ENCODE measurements at regions not wholly inside any gene's neighbourhood (a gene's known extent, or its start where the extent isn't known, plus 50 kb on each side); places are given as distances from the start of the nearest gene placed in this dataset.
A peak's percentile ranks its signal among the peaks of the same experiment; 100 is the strongest.

DNA sequence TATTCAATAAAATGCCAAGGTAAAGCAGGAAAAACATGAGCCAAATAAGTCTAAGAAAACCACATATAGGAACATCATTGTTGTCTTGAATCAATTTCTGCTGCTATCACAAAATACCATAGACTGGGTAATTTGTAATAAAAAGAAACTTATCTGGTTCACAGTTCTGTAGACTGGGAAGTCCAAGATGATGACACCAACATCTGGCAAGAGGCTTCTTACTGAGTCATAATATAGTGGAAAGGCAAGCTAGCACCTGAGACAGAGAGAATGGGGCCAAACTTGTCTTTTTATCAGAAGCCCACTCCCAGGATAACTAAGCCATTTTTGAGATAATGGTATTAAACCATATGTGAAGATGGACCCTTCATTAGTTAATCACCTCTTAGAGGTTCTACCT is 975.9 kb downstream of the FLRT2 start:
- no peaks in the 10 kb centered on the region for H3K27me3 ChIP-seq (ENCODE audit: control insufficient read depth, insufficient read depth, low read length)
- no peak for TF ChIP-seq CTCF (IDR thresholded peaks at IDR 0.05)

DNA sequence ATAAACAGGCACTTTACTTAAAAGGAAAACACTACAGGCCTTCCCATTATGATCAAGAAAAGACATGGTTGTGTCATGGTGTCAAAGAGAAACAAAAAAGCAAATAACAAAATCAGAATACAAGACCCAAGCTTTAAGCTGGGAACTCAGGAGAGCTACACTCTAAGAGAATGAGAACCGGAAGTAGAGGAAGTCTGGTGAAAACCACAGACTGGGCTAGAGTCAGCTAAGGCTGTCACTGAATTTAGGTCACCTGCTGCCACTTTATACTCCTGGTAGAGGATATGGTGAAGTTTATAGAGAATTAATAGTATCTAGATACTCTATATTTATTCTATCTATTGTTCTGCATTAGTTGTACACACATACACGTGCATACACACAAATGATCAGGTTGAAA is 971.7 kb downstream of the FLRT2 start:
- DNase-seq (peak in 1 of 2 donors; percentile 32), ATAC-seq (peak; percentile 59 to 88 (median 76))
- Histone ChIP-seq H3K27ac (ENCODE audit: low read length) (no peak overlapping the region), H3K4me1 (ENCODE audit: control insufficient read depth, insufficient read depth, low read length) (no peaks in the 10 kb centered on the region), H3K27me3 (ENCODE audit: control insufficient read depth, insufficient read depth, low read length) (no peaks in the 10 kb centered on the region), H3K4me3 (ENCODE audit: low read length) (no peak overlapping the region), H3K9me3 (ENCODE audit: control insufficient read depth, insufficient read depth, low read length) (no peaks in the 10 kb centered on the region), H3K36me3 (ENCODE audit: control insufficient read depth, insufficient read depth, low read length) (no peaks in the 10 kb centered on the region)
- intact Hi-C loops (cut with micrococcal nuclease): no loop called here
- TF ChIP-seq CTCF (IDR thresholded peaks at IDR 0.05): no peak
- Mint-ChIP-seq H3K4me1 (peaks cover 24 to 26% of the 10 kb centered on the region in 2 donors), H3K27me3 (ENCODE audit: low read depth in 2 of 2) (no peaks in the 10 kb centered on the region), H3K4me3 (peak overlapping the region; percentile 65), H3K9me3 (no peaks in the 10 kb centered on the region), H3K36me3 (no peaks in the 10 kb centered on the region), H3K27ac (peak overlapping the region; percentile 7 to 59)
- WGBS (ENCODE audit: insufficient coverage): 0% methylated on average over 1 of the region's 2 CpGs

More for the DNA sequence above, 975.9 kb downstream of the FLRT2 start:
- H3K4me1 Mint-ChIP-seq: peaks cover 17 to 19% of the 10 kb centered on the region in 2 donors
- no peaks in the 10 kb centered on the region for H3K9me3 ChIP-seq (ENCODE audit: control insufficient read depth, insufficient read depth, low read length)
- H3K27me3 Mint-ChIP-seq (ENCODE audit: low read depth in 2 of 2): no peaks in the 10 kb centered on the region
- no peaks in the 10 kb centered on the region for H3K9me3 Mint-ChIP-seq
- H3K4me1 ChIP-seq (ENCODE audit: control insufficient read depth, insufficient read depth, low read length): no peaks in the 10 kb centered on the region
- H3K36me3 ChIP-seq (ENCODE audit: control insufficient read depth, insufficient read depth, low read length): no peaks in the 10 kb centered on the region
- H3K27ac ChIP-seq (ENCODE audit: low read length): no peak overlapping the region
- DNase-seq: no peak
- H3K4me3 ChIP-seq (ENCODE audit: low read length): no peak overlapping the region
- ATAC-seq: no peak
- no peak overlapping the region for H3K4me3 Mint-ChIP-seq
- no peaks in the 10 kb centered on the region for H3K36me3 Mint-ChIP-seq
- intact Hi-C loops (cut with micrococcal nuclease): no loop called here
- H3K27ac Mint-ChIP-seq: no peak overlapping the region

DNA sequence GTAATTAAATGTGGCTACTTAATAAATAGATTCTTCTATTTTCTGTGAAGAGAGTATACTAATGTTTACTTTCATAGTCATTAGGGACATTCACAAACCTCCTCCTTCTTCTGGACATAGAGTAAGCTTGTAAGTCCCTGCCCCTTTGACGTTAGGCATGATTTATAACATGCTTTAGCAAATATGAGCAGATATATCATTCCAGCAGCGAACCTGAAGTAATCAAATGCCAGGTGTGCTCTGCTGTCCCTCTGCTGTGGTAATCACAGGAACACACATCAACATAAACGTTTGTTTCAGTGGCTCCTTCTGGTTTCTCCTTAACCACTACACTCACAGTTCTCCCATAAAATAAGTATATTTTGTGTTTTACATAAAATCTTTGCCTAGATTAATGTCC is 961.8 kb downstream of the FLRT2 start:
- intact Hi-C loops (cut with micrococcal nuclease): no loop called here
- no peaks in the 10 kb centered on the region for H3K9me3 Mint-ChIP-seq
- WGBS (ENCODE audit: insufficient coverage): 52% methylated on average over 3 of the region's 3 CpGs
- no peak for ATAC-seq
- no peaks in the 10 kb centered on the region for H3K36me3 ChIP-seq (ENCODE audit: control insufficient read depth, insufficient read depth, low read length)
- no peak for TF ChIP-seq CTCF (IDR thresholded peaks at IDR 0.05)
- H3K36me3 Mint-ChIP-seq: no peaks in the 10 kb centered on the region
- no peaks in the 10 kb centered on the region for H3K27me3 Mint-ChIP-seq (ENCODE audit: low read depth in 2 of 2)
- H3K27ac Mint-ChIP-seq: no peak overlapping the region
- H3K4me3 ChIP-seq (ENCODE audit: low read length): no peak overlapping the region
- DNase-seq: no peak
- no peaks in the 10 kb centered on the region for H3K4me1 ChIP-seq (ENCODE audit: control insufficient read depth, insufficient read depth, low read length)
- no peak overlapping the region for H3K4me3 Mint-ChIP-seq
- H3K9me3 ChIP-seq (ENCODE audit: control insufficient read depth, insufficient read depth, low read length): no peaks in the 10 kb centered on the region
- no peaks in the 10 kb centered on the region for H3K4me1 Mint-ChIP-seq
- no peaks in the 10 kb centered on the region for H3K27me3 ChIP-seq (ENCODE audit: control insufficient read depth, insufficient read depth, low read length)
- H3K27ac ChIP-seq (ENCODE audit: low read length): no peak overlapping the region

GRCh38 chr14:86481104-86481503 is 951.2 kb downstream of the FLRT2 start:
- Histone ChIP-seq H3K27me3 (ENCODE audit: control insufficient read depth, insufficient read depth, low read length) (no peaks in the 10 kb centered on the region), H3K36me3 (ENCODE audit: control insufficient read depth, insufficient read depth, low read length) (no peaks in the 10 kb centered on the region), H3K4me1 (ENCODE audit: control insufficient read depth, insufficient read depth, low read length) (no peaks in the 10 kb centered on the region), H3K9me3 (ENCODE audit: control insufficient read depth, insufficient read depth, low read length) (no peaks in the 10 kb centered on the region), H3K4me3 (ENCODE audit: low read length) (no peak overlapping the region), H3K27ac (ENCODE audit: low read length) (no peak overlapping the region)
- intact Hi-C loops (cut with micrococcal nuclease): no loop called here
- Mint-ChIP-seq H3K4me3 (no peak overlapping the region), H3K36me3 (no peaks in the 10 kb centered on the region), H3K27me3 (ENCODE audit: low read depth in 2 of 2) (no peaks in the 10 kb centered on the region), H3K4me1 (no peaks in the 10 kb centered on the region), H3K9me3 (no peaks in the 10 kb centered on the region), H3K27ac (no peak overlapping the region)
- DNase-seq: no peak
- TF ChIP-seq CTCF (IDR thresholded peaks at IDR 0.05): no peak
- ATAC-seq: no peak
